Natural killer cell treated with Interleukin-12 subunit alpha and Interleukin-12 subunit beta and Interleukin-15 and Interleukin-18, amount 100 ng/mL, for 72 hours (primary cell): ENCODE measurements at regions not wholly inside any gene's neighbourhood (a gene's known extent, or its start where the extent isn't known, plus 50 kb on each side); places are given as distances from the start of the nearest gene placed in this dataset.
A peak's percentile ranks its signal among the peaks of the same experiment; 100 is the strongest.

Experiments
- ATAC-seq, 2 donors: fragments of 150-1000 bp; cut with Tn5 transposase in 1 of 2; sonication (Bioruptor Pico), chemical (Tn5 transposase) in 1 of 2; 2 replicates each; pipeline ENCODE4 v1.10.0; 2021
- DNase-seq: peaks from one replicate; pipeline ENCODE4 v3.0.0; 2022; ENCODE audit warnings: low spot score
- H3K27ac Mint-ChIP-seq, 2 donors: 1 replicate in 1 of 2; 2 replicates in 1 of 2; pipeline ENCODE4 v1.8.0; 2022; ENCODE audit warnings: mixed read lengths in 2 of 2, mild to moderate bottlenecking in 1 of 2, moderate library complexity in 1 of 2
- H3K27me3 Mint-ChIP-seq, 2 donors: 1 replicate in 1 of 2; 2 replicates in 1 of 2; pipeline ENCODE4 v1.8.0; 2022; ENCODE audit warnings: mixed read lengths in 2 of 2
- H3K36me3 Mint-ChIP-seq: one replicate; pipeline ENCODE4 v1.8.0; 2022; ENCODE audit warnings: mixed read lengths
- H3K4me1 Mint-ChIP-seq, 2 donors: 1 replicate in 1 of 2; 2 replicates in 1 of 2; pipeline ENCODE4 v1.8.0; 2022; ENCODE audit warnings: low read depth in 2 of 2, mixed read lengths in 2 of 2, mild to moderate bottlenecking in 1 of 2
- H3K4me3 Mint-ChIP-seq: one replicate; pipeline ENCODE4 v1.8.0; 2022; ENCODE audit warnings: mixed read lengths
- H3K9me3 Mint-ChIP-seq: 2 replicates; pipeline ENCODE4 v1.8.0; 2022; ENCODE audit warnings: mixed read lengths

- DNase-seq (no peak), ATAC-seq (no peak)
- no peaks in the 10 kb centered on the region for H3K9me3 Mint-ChIP-seq
- peaks cover 13 to 34% of the 10 kb centered on the region in 2 donors for H3K27me3 Mint-ChIP-seq
- H3K4me1 Mint-ChIP-seq: no peaks in the 10 kb centered on the region
- H3K27ac Mint-ChIP-seq: no peak overlapping the region
- H3K36me3 Mint-ChIP-seq: no peaks in the 10 kb centered on the region
- H3K4me3 Mint-ChIP-seq: no peak overlapping the region
Observed at GRCh38 chr10:128443925-128444518, 317.8 kb upstream of the MKI67 start.

DNA sequence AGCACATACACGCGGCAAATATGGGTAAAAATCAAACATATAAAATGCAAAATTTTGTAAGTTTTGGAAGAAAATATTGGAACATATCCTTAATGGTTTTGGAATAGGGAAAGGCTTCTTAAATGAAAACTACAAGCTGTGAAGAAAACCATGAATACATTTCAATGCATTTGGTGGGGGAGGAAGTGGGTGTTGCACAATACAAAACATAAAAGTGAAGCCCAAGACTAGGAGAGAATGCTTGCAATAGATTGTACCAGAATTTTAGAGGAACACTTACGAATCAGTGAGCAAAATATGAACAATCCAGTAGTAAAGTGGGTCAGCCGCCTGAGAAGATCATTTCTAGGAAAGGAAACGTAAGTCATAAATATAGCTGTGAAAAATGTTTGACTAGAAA, 322.6 kb upstream of the MKI67 start:
- DNase-seq: no peak
- no peaks in the 10 kb centered on the region for H3K36me3 Mint-ChIP-seq
- peaks cover 6 to 19% of the 10 kb centered on the region in 2 donors for H3K27me3 Mint-ChIP-seq
- H3K27ac Mint-ChIP-seq: no peak overlapping the region
- ATAC-seq: no peak
- no peaks in the 10 kb centered on the region for H3K4me1 Mint-ChIP-seq
- H3K9me3 Mint-ChIP-seq: no peaks in the 10 kb centered on the region
- H3K4me3 Mint-ChIP-seq: no peak overlapping the region

- H3K27me3 Mint-ChIP-seq: peaks cover 5 to 9% of the 10 kb centered on the region in 2 donors
- no peaks in the 10 kb centered on the region for H3K36me3 Mint-ChIP-seq
- DNase-seq (no peak), ATAC-seq (no peak)
- H3K27ac Mint-ChIP-seq: no peak overlapping the region
- H3K4me1 Mint-ChIP-seq: no peaks in the 10 kb centered on the region
- no peaks in the 10 kb centered on the region for H3K9me3 Mint-ChIP-seq
- no peak overlapping the region for H3K4me3 Mint-ChIP-seq
Observed at GRCh38 chr10:128451879-128452278, 325.7 kb upstream of the MKI67 start.

DNA sequence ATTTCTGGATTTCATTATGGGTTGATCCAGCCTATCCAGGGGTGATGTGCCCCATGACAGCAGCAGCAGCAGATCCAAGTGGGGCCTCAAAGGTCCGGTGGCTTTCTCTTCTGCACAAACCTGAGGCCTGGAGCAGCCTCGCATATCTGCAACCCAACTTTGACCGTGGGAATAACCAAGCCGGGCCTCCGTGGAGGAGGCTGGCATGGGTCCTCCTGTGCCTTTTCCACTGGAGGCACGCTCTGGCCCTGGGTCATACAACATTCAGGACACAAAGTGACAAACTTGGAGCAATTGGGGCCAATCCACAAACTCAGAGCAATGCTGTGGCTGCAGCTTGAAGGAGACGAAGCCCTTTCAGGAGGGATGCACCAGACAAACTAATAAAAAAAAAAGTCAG, 330.0 kb upstream of the MKI67 start:
- no peak overlapping the region for H3K27ac Mint-ChIP-seq
- H3K9me3 Mint-ChIP-seq: no peaks in the 10 kb centered on the region
- no peak overlapping the region for H3K4me3 Mint-ChIP-seq
- H3K36me3 Mint-ChIP-seq: no peaks in the 10 kb centered on the region
- no peak for ATAC-seq
- DNase-seq: no peak
- no peaks in the 10 kb centered on the region for H3K4me1 Mint-ChIP-seq
- H3K27me3 Mint-ChIP-seq: peaks cover 3 to 9% of the 10 kb centered on the region in 2 donors

GRCh38 chr10:128457136-128457535, 330.9 kb upstream of the MKI67 start:
- DNase-seq (no peak), ATAC-seq (no peak)
- no peaks in the 10 kb centered on the region for H3K4me1 Mint-ChIP-seq
- no peaks in the 10 kb centered on the region for H3K36me3 Mint-ChIP-seq
- no peak overlapping the region for H3K4me3 Mint-ChIP-seq
- H3K27me3 Mint-ChIP-seq: peaks cover 6 to 9% of the 10 kb centered on the region in 2 donors
- no peaks in the 10 kb centered on the region for H3K9me3 Mint-ChIP-seq
- H3K27ac Mint-ChIP-seq: no peak overlapping the region

DNA sequence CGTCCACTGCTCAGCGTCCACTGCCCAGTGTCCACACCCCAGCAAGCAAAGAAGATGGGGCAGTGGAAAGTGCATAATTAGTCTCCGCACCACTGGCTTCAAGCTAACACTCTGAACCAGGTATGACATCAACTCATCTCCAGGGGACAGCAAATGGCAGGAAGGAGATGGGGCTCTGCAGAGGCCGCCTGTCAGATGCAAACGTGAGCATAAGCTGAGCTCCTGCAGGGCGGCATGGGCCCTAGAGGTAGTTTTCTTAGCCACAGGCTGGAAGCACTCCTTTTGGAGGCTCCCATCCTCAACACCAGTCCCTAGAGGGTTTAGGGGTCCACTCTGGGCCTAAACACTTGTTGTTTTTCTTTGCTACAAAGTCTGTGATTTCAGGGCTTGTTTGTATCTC, 335.8 kb upstream of the MKI67 start:
- Mint-ChIP-seq H3K27me3 (peaks cover 0 to 10% of the 10 kb centered on the region in 2 donors), H3K4me3 (no peak overlapping the region), H3K9me3 (no peaks in the 10 kb centered on the region), H3K27ac (no peak overlapping the region), H3K36me3 (no peaks in the 10 kb centered on the region), H3K4me1 (no peaks in the 10 kb centered on the region)
- no peak for DNase-seq
- ATAC-seq: no peak

GRCh38 chr10:128462844-128463243, 336.6 kb upstream of the MKI67 start:
- Mint-ChIP-seq H3K4me3 (no peak overlapping the region), H3K27ac (no peak overlapping the region), H3K9me3 (no peaks in the 10 kb centered on the region), H3K4me1 (no peaks in the 10 kb centered on the region), H3K27me3 (peaks cover 0 to 10% of the 10 kb centered on the region in 2 donors), H3K36me3 (no peaks in the 10 kb centered on the region)
- ATAC-seq: no peak
- DNase-seq: no peak

DNA sequence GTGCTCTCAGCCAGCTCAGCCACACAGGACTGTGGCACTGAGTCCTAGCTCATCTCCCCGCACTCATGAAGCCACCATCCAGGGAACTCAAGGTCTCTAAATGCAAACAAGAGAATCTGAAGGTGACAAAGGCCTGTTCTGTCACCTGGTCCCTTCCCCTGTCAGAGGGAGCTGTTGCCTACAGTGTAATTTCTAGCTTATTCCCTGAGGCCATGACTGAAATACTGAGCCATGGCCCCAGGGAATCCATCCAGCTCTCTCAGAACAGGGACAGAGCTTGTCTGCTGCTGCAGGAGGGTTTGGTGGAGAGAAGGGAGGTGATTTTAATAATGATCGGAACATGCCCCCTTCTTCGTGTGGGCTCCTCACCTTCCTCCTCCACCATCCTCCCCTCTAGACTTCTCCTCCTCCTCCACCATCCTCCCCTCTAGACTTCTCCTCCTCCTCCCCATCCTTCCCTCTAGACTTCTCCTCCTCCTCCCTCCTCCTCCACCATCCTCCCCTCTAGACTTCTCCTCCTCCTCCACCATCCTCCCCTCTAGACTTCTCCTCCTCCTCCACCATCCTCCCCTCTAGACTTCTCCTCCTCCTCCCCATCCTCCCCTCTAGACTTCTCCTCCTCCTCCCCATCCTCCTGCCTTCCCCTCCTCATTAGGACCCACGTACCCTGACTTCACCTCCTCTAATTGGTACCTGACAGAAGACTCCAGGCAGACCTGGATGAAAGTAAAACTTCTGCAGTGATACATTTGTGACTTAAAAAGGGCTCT, 338.0 kb upstream of the MKI67 start:
- Mint-ChIP-seq H3K36me3 (no peaks in the 10 kb centered on the region), H3K9me3 (no peaks in the 10 kb centered on the region), H3K27me3 (peaks cover 0 to 10% of the 10 kb centered on the region in 2 donors), H3K27ac (no peak overlapping the region), H3K4me3 (no peak overlapping the region), H3K4me1 (no peaks in the 10 kb centered on the region)
- DNase-seq: peak; percentile 72
- peak in 1 of 2 donors; percentile 65 for ATAC-seq

GRCh38 chr10:128465697-128466096, 339.5 kb upstream of the MKI67 start:
- H3K27ac Mint-ChIP-seq: no peak overlapping the region
- no peaks in the 10 kb centered on the region for H3K9me3 Mint-ChIP-seq
- ATAC-seq: no peak
- no peaks in the 10 kb centered on the region for H3K36me3 Mint-ChIP-seq
- no peaks in the 10 kb centered on the region for H3K4me1 Mint-ChIP-seq
- peaks cover 0 to 10% of the 10 kb centered on the region in 2 donors for H3K27me3 Mint-ChIP-seq
- H3K4me3 Mint-ChIP-seq: no peak overlapping the region
- DNase-seq: no peak

DNA sequence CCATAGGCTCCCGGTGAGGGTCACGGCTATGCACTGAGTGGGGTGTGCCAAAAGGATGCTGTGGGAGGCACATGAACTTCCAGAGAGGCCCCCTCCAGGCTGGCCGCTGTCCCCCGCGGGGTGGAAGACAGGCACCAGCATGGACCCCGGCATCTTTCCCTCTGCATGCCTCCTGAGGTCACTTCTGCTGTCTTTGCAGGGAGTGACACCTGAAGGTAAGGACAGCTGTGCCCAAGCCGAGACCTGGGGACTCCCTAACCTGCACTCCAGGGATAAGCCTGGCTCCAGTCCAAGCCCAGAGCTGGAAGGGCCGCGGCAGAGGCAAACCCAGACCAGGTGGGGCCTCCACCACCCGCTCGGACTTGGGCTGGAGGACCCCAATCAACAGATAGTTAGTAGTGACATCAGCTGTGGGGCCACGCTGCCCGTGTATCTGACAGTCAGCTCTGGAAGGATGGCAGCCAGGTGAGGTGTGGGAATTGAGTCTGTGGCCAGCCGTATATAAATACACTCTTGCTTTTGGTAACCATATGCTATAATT, 340.7 kb upstream of the MKI67 start:
- no peak overlapping the region for H3K27ac Mint-ChIP-seq
- H3K27me3 Mint-ChIP-seq: peaks cover 0 to 6% of the 10 kb centered on the region in 2 donors
- peak; percentile 20 for DNase-seq
- H3K4me1 Mint-ChIP-seq: no peaks in the 10 kb centered on the region
- no peak overlapping the region for H3K4me3 Mint-ChIP-seq
- no peaks in the 10 kb centered on the region for H3K36me3 Mint-ChIP-seq
- H3K9me3 Mint-ChIP-seq: no peaks in the 10 kb centered on the region
- ATAC-seq: peak in 1 of 2 donors; percentile 21

DNA sequence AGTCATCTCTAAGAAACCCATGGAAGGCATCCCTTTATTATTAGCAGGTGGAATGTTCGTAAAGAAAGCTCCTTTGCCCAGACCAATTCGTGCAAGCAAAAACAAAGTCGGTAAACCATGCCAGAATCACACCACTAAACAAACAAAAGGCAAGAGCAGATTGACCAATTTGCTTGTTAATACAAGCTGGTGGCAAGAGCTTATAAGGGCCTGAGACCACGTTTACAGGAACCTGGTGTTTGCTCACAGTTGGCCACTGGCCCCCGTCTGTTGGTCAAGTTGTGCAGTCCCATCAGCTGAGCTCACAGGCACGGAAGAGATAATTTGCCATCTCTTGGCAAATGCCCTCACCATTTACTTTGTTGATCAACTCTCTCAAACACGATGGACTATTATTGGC, 342.2 kb upstream of the MKI67 start:
- no peak overlapping the region for H3K27ac Mint-ChIP-seq
- no peaks in the 10 kb centered on the region for H3K36me3 Mint-ChIP-seq
- H3K4me1 Mint-ChIP-seq: no peaks in the 10 kb centered on the region
- peak; percentile 29 for DNase-seq
- H3K4me3 Mint-ChIP-seq: no peak overlapping the region
- no peaks in the 10 kb centered on the region for H3K9me3 Mint-ChIP-seq
- no peak for ATAC-seq
- H3K27me3 Mint-ChIP-seq: peaks cover 0 to 3% of the 10 kb centered on the region in 2 donors

DNA sequence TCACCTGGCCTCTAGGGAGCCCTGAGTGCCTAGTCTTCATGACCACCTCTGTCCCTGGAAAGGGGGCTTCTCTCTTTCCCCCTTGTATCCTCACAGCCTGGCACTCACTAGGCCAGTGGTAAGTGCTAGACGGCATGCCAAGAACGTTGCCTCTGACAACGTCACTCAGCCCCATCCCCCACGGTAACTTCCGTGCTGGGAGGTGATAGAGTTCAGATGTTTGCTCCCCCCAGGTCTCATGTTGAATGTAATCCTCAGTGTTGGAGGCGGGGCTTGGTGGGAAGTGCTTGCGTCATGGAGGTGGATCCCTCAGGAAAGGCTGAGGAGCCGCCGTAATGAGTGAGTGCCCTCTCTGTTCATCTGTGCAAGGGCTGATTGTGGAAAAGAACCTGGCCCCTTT, 343.3 kb upstream of the MKI67 start:
- no peak overlapping the region for H3K4me3 Mint-ChIP-seq
- no peak for ATAC-seq
- H3K27ac Mint-ChIP-seq: no peak overlapping the region
- H3K27me3 Mint-ChIP-seq: peaks cover 0 to 3% of the 10 kb centered on the region in 2 donors
- H3K36me3 Mint-ChIP-seq: no peaks in the 10 kb centered on the region
- H3K9me3 Mint-ChIP-seq: no peaks in the 10 kb centered on the region
- H3K4me1 Mint-ChIP-seq: no peaks in the 10 kb centered on the region
- DNase-seq: no peak

GRCh38 chr10:128470321-128470965, 344.2 kb upstream of the MKI67 start:
- Mint-ChIP-seq H3K4me3 (no peak overlapping the region), H3K9me3 (no peaks in the 10 kb centered on the region), H3K4me1 (no peaks in the 10 kb centered on the region), H3K27me3 (no peaks in the 10 kb centered on the region), H3K36me3 (no peaks in the 10 kb centered on the region), H3K27ac (no peak overlapping the region)
- ATAC-seq: no peak
- DNase-seq: peak; percentile 54

GRCh38 chr10:128471151-128471550, 344.9 kb upstream of the MKI67 start:
- H3K4me3 Mint-ChIP-seq: no peak overlapping the region
- H3K36me3 Mint-ChIP-seq: no peaks in the 10 kb centered on the region
- no peaks in the 10 kb centered on the region for H3K9me3 Mint-ChIP-seq
- ATAC-seq (no peak), DNase-seq (no peak)
- no peaks in the 10 kb centered on the region for H3K4me1 Mint-ChIP-seq
- H3K27me3 Mint-ChIP-seq: no peaks in the 10 kb centered on the region
- H3K27ac Mint-ChIP-seq: no peak overlapping the region
